Esophagus (tissue), 2 donors: ENCODE measurements at regions not wholly inside any gene's neighbourhood (a gene's known extent, or its start where the extent isn't known, plus 50 kb on each side); places are given as distances from the start of the nearest gene placed in this dataset.
"Not testable (repeated sequence)": the region's sequence is repeated elsewhere in the genome, so short reads cannot be mapped to it uniquely, and the experiment has no call there.

Source experiments
- H3K27ac ChIP-seq, 2 donors: one replicate each; pipeline ENCODE4 v1.5.1; 2013; ENCODE audit warnings: low read depth in 2 of 2, mild to moderate bottlenecking in 2 of 2, inconsistent platforms in 1 of 2, low read length in 1 of 2, moderate library complexity in 1 of 2
- H3K27me3 ChIP-seq, 2 donors: one replicate each; pipeline ENCODE4 v1.6.1; 2013; ENCODE audit warnings: low read length in 2 of 2, control low read depth in 1 of 2, mild to moderate bottlenecking in 1 of 2; ENCODE audit not compliant: insufficient read depth in 2 of 2, control insufficient read depth in 1 of 2
- H3K36me3 ChIP-seq, 2 donors: one replicate each; pipeline ENCODE4 v1.6.1; 2013; ENCODE audit warnings: low read length in 1 of 2; ENCODE audit not compliant: control insufficient read depth in 2 of 2, insufficient read depth in 2 of 2
- H3K4me1 ChIP-seq, 2 donors: one replicate each; pipeline ENCODE4 v1.6.1; 2013; ENCODE audit warnings: low read length in 1 of 2; ENCODE audit not compliant: control insufficient read depth in 2 of 2, insufficient read depth in 2 of 2
- H3K4me3 ChIP-seq, 2 donors: one replicate each; pipeline ENCODE4 v1.5.1; 2013; ENCODE audit warnings: low read length in 2 of 2, mild to moderate bottlenecking in 2 of 2, low read depth in 1 of 2, moderate library complexity in 1 of 2
- H3K9me3 ChIP-seq, 2 donors: one replicate each; pipeline ENCODE4 v1.6.1; 2013; ENCODE audit warnings: mild to moderate bottlenecking in 2 of 2, low read depth in 1 of 2, low read length in 1 of 2, moderate library complexity in 1 of 2; ENCODE audit not compliant: control insufficient read depth in 2 of 2, insufficient read depth in 1 of 2
- WGBS, 2 donors: extraction: QIAGEN DNeasy Blood & Tissue Kit; methylation state at CpG; one replicate each; pipeline ENCODE4 v1.1.7; 2013; 5-methylcytosine and 5-hydroxymethylcytosine counted together
- donor health status: healthy with polysubstance abuse.
- donor health status: Bipolar disorder and iron deficiency.

- Histone ChIP-seq H3K4me3 (no peak overlapping the region), H3K27me3 (no peaks in the 10 kb centered on the region), H3K27ac (no peak overlapping the region), H3K36me3 (no peaks in the 10 kb centered on the region), H3K9me3 (no peaks in the 10 kb centered on the region), H3K4me1 (no peaks in the 10 kb centered on the region)
- 86 to 100% methylated on average over 1 of the region's 1 CpG for WGBS, 2 donors
Measured at GRCh38 chr6:105713474-105714118, 310.7 kb upstream of the PREP start.

DNA sequence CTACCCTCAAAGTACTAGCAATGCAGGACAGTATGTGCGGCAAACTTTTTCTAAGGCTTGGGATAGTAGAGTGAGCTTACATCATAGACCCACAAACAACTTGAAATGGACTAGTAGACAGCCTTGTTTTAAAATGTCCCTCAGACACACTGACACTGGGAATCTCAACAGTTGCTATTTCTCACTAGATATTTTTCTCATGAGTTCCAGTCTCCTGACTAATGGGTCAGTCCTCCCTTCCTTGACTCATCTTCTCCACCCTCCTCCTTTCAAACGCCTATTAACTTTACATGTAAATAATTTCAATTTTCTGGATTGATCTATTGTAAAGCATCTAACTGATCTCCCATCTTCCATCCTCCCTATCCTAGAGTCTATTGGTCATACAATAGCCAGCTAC lies 308.3 kb upstream of the PREP start:
- no peak overlapping the region for H3K4me3 ChIP-seq
- 83 to 94% methylated on average over 2 of the region's 2 CpGs for WGBS, 2 donors
- no peaks in the 10 kb centered on the region for H3K27me3 ChIP-seq
- no peaks in the 10 kb centered on the region for H3K9me3 ChIP-seq
- no peaks in the 10 kb centered on the region for H3K4me1 ChIP-seq
- no peaks in the 10 kb centered on the region for H3K36me3 ChIP-seq
- no peak overlapping the region for H3K27ac ChIP-seq

DNA sequence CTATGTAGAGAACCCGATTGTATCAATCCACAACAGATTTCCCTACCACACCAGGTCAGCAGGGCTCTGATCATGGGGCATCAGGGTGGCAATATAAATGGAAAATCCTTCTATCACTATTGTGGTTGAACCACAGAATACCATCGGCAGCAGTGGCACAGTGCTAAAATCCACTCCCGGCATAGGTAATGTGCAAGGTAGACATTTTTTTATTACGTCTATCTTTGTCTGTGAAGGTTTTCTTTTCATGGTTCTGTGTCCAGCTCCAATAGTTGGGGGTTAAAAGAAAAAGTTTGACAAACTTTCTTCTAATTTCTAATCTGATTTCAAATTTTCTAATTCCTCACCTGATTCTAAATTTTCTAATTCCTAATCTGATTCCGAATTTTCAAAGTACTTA lies 302.7 kb upstream of the PREP start:
- no peaks in the 10 kb centered on the region for H3K4me1 ChIP-seq
- no peaks in the 10 kb centered on the region for H3K9me3 ChIP-seq
- H3K27me3 ChIP-seq: no peaks in the 10 kb centered on the region
- H3K27ac ChIP-seq: no peak overlapping the region
- no peak overlapping the region for H3K4me3 ChIP-seq
- 85 to 95% methylated on average over 5 of the region's 5 CpGs for WGBS, 2 donors
- no peaks in the 10 kb centered on the region for H3K36me3 ChIP-seq

GRCh38 chr6:105695461-105695860 lies 292.6 kb upstream of the PREP start:
- no peaks in the 10 kb centered on the region for H3K36me3 ChIP-seq
- no peaks in the 10 kb centered on the region for H3K4me1 ChIP-seq
- no peak overlapping the region for H3K27ac ChIP-seq
- no peak overlapping the region for H3K4me3 ChIP-seq
- H3K9me3 ChIP-seq: no peaks in the 10 kb centered on the region
- WGBS, 2 donors: 87 to 89% methylated on average over 3 of the region's 3 CpGs
- H3K27me3 ChIP-seq: no peaks in the 10 kb centered on the region

- 52 to 53% methylated on average over 4 of the region's 4 CpGs for WGBS, 2 donors
- H3K36me3 ChIP-seq: no peaks in the 10 kb centered on the region
- no peaks in the 10 kb centered on the region for H3K27me3 ChIP-seq
- no peak overlapping the region for H3K4me3 ChIP-seq
- H3K4me1 ChIP-seq: no peaks in the 10 kb centered on the region
- H3K27ac ChIP-seq: no peak overlapping the region
- H3K9me3 ChIP-seq: no peaks in the 10 kb centered on the region
Measured at GRCh38 chr6:105692613-105693215, 289.8 kb upstream of the PREP start.

DNA sequence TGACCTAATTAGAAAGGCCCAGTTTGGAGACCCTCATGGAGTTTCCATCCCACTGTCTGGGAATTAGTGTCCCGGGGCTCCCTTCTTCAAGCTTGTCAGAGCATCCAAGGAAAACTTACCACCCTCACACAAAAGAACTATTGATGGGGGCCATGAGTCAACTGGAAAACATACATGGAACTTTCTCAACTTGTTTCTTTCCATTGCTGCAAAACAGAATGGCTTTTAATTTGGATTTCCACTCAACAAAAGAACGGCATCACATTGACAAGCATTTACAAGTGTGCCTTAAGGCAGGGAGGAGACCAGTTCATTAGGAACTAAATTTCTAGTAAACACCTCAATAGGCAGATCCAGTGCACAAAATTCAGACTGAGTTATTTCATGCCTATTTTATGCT lies 289.1 kb upstream of the PREP start:
- H3K9me3 ChIP-seq: peaks cover 0 to under 1% of the 10 kb centered on the region in 2 donors
- 64 to 75% methylated on average over 2 of the region's 2 CpGs for WGBS, 2 donors
- H3K4me1 ChIP-seq: no peaks in the 10 kb centered on the region
- no peak overlapping the region for H3K27ac ChIP-seq
- H3K27me3 ChIP-seq: no peaks in the 10 kb centered on the region
- H3K4me3 ChIP-seq: no peak overlapping the region
- no peaks in the 10 kb centered on the region for H3K36me3 ChIP-seq

GRCh38 chr6:105691081-105691480 lies 288.2 kb upstream of the PREP start:
- no peaks in the 10 kb centered on the region for H3K36me3 ChIP-seq
- H3K4me3 ChIP-seq: no peak overlapping the region
- 80 to 88% methylated on average over 3 of the region's 3 CpGs for WGBS, 2 donors
- no peaks in the 10 kb centered on the region for H3K27me3 ChIP-seq
- peaks cover 2 to 3% of the 10 kb centered on the region in 2 donors for H3K9me3 ChIP-seq
- H3K27ac ChIP-seq: no peak overlapping the region
- no peaks in the 10 kb centered on the region for H3K4me1 ChIP-seq

DNA sequence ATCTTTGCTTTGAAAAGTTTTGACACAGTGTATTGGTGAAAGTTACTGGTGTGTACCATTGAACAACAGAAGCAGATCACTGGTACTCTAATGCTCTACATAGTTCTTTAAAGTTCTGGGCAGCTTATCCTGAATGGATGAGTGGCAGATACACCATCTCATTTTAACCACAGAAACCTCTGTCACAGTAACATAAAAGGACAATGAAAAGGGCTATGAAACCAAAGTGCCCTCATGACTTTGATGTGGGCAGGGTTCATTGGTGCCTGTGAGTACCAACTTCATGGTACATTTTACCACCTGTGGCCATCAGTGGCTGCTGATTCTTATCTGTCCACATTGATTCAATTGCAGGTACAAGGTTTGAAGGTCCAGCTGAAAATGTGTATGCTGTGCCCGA lies 285.7 kb upstream of the PREP start:
- Histone ChIP-seq H3K9me3 (peaks cover 2 to 3% of the 10 kb centered on the region in 2 donors), H3K36me3 (no peaks in the 10 kb centered on the region), H3K27ac (no peak overlapping the region), H3K27me3 (no peaks in the 10 kb centered on the region), H3K4me3 (no peak overlapping the region), H3K4me1 (no peaks in the 10 kb centered on the region)
- WGBS, 2 donors: 81 to 93% methylated on average over 1 of the region's 1 CpG

- WGBS, 2 donors: 82 to 83% methylated on average over 1 of the region's 1 CpG
- H3K4me3 ChIP-seq, H3K4me1 ChIP-seq, H3K9me3 ChIP-seq, H3K27me3 ChIP-seq, H3K27ac ChIP-seq, H3K36me3 ChIP-seq: not testable (repeated sequence)
Measured at GRCh38 chr6:105686793-105687192, 283.9 kb upstream of the PREP start.

GRCh38 chr6:105681061-105681460 lies 278.2 kb upstream of the PREP start:
- no peaks in the 10 kb centered on the region for H3K4me1 ChIP-seq
- no peaks in the 10 kb centered on the region for H3K36me3 ChIP-seq
- no peak overlapping the region for H3K27ac ChIP-seq
- H3K4me3 ChIP-seq: no peak overlapping the region
- WGBS, 2 donors: 70 to 84% methylated on average over 1 of the region's 1 CpG
- H3K27me3 ChIP-seq: no peaks in the 10 kb centered on the region
- H3K9me3 ChIP-seq: no peaks in the 10 kb centered on the region
